NCI-H128 (cell line): ENCODE measurements at regions not wholly inside any gene's neighbourhood (a gene's known extent, or its start where the extent isn't known, plus 50 kb on each side); places are given as distances from the start of the nearest gene placed in this dataset.

Experiments used
- DNase-seq: peaks from one replicate; lab custom pipeline; 2025; ENCODE audit not compliant: unreplicated experiment; lab: John Stamatoyannopoulos, UW

DNA sequence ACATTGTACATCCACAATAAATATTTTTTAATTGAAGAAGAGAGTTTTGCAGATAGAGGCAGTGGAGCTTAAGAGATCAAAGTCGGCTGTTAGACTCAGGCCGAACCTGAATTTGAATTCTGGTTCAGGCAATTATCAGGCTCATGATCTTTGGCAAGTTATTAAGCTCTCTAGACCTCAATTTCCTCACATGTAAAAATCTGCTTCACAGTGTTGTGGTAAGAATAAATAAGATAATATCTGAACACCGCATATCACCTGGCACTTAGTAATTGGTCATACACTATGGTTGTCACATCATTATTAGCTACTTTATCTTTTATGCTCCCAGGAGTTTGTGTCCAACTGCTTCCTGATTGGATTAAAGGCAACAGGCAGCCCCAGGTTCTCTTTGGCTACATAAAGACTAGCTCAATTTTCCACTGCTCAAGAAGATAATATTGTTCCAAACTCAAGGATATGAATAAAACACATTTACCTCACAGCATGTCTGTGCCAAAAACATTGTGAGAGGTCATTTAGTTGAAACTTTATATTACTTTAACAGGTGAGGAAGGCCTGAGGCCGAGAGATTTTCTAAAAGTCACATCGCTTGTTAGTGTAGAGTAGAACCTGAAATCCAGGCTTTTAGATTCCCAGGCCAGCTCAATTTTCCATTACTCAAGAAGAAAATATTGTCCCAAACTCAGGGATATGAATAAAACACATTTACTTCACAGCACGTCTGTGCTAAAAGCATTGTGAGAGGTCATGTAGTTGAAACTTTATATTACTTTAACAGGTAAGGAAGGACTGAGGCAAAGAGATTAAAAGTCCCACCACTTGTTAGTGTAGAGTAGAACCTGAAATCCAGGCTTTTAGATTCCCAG is 289.2 kb upstream of the PTGER4 start:
- DNase-seq = no peak

DNA sequence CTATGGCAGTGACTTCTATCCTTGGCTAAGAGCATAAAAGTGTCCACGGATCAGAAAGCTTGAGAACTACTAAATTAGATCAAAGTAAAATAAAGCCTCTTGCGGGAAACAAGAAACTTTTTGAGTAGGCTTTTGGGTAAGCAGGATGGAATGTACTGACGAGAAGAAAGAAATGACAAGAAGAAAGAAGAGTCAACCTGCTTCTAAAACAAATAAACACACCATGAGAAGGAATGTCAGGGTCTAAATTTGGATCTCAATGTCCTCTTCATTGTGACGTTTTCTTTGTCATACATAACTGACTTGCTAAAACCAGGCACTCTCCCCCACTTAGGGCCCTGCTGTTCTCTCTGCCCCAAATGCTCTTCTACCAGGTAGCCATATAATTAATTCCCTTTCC is 290.1 kb upstream of the PTGER4 start:
- no peak for DNase-seq

DNA sequence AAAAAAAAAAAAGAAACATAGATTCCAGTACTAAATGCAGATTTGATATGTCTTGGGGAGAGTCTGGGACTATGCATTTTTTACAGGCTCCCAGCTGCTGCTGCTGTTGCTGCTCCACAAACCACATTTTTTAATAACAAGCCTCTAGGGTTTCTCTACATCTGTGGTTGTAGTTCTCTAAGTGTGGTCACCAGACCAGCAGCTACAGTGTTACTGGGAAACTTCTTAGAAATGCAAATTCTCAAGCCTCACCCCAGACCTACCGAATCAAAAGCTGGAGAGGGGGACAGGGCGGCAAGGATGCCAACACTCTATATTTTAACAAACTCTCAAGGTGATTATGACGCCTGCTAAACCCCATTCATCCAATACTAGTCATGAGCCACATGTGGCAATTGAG is 293.4 kb upstream of the PTGER4 start:
- no peak for DNase-seq

DNA sequence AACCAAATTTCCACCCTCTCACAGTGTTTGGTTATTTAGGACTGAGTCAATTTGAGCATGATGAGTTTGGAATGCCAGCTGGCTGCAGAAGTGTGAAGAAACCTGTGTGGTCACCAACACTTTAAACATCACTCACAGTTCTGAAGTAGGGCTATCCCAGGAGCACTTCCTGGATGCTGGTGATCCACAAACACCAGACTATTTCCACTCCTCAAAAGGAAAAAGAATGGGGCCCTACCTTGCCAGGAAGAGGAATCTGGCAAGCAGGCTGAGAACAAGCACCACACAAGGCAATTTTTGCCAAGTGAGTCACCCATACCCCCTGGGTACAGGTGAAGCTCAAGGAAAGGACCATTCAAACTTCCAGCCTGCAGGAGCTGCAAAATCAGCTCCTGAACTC is 294.2 kb upstream of the PTGER4 start:
- no peak for DNase-seq

DNA sequence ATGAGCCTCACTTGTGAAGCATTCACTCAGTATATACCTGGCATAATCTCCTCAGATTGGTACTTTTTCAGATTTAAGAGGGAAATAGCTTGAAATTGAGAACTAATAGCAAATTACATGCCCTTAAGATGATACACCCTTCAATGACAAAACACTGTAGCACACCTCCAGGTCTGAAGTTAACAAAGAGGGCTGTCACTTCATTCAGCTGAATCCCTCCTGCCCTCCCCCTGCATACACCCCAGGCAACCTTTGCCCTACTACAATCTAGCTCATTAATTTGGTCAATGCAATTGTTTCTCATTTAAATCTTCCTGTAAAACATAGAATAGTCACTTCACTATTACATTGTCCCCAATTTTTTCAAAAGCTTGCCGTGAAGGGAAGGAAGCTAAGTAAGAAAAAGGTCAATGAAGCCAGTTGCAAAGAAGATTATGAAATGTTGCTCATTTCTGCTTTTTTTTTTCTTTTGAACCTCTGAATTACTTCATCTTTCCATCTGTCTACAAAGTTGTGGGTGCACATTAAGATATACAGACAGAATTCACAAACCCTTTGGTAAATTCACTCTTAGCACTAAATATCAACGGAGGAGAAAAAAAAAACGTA is 294.8 kb upstream of the PTGER4 start:
- DNase-seq = no peak

DNA sequence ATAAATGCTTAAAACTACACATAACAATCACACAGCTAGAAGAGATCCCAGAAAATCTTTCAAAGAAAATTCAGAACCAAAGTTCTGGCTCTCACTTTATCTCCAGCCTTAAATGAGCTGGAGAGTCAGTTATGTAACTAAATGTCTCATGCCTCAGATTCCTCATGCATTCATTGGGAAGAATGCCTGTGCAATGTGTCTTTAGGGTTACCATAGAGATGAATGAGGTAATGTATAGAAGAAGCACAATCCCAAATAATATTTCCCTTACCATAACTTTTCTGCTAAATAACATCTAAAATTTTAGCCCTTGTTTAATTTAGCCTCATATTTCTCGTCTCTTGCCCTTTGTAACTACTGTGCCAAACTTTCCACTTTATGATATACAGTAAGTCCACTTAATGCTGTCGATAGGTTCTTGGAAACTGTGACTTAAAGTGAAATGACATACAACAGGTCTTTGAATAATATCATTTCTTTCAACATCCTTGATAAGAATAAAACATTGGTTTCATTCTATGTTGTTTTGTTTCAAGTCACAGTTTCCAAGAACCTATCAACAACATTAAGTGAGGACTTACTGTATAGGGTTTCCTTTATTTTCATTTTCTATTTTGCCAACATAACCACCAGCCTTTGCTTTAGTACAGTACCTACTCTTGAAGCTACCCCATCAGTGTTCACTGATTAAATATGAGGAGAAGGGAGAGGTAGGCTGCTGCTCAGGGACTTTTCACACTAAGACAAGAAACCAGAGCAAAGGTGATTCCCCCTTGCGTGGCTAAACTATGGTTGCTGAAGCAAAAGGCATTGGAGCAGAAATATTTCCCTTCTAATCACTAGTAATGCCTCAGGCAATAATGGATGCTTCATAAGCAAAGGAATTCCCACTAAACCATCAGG is 295.7 kb upstream of the PTGER4 start:
- DNase-seq = no peak

DNA sequence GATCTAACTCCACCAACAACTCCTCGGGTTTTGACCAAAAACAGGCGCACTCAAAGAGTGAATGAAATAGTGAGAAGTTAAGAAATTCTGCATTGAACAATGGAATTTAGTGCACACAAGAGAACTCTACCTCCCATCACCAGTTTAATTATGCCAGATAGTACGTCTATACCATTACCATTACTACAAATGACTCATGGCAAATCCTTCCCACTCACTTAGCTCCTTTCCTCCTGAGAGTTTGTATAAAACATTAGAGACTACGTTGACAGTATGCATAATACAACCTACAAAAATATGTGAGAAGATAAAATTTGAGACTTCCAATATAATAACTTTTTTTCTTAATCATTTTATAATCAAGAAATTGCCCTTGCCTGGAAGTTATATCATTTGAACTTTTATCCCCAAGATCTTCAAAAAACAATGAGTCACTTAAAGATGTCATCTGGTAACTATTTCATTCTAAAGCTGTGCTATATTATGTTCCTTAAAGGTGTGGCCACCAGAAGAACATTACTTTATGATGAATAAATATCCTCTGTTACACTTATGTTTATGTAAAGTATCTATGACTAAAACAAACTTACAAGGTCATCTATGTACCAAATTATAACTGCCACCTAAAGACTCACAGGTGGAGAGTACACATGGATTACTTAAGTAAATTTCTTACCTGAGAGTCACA is 297.9 kb upstream of the PTGER4 start:
- no peak for DNase-seq

DNA sequence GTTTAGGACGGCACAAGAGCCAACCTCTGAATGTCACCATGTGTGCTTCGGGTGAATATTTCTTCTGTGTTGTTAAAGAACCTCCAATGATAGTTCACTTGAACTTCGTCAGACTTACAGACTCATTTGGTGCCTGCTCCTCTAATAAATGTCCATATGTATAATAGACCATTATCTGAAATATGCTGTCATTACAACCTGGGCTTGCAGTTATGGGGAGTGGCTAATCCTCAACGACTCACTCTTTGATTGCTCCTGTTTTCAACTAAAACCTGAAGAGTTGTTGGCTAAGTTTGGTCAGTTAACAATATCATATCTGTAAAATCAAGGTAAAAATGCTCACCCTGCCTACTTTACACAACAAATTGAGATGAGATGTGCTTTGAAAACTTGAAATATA is 298.7 kb upstream of the PTGER4 start:
- no peak for DNase-seq

DNA sequence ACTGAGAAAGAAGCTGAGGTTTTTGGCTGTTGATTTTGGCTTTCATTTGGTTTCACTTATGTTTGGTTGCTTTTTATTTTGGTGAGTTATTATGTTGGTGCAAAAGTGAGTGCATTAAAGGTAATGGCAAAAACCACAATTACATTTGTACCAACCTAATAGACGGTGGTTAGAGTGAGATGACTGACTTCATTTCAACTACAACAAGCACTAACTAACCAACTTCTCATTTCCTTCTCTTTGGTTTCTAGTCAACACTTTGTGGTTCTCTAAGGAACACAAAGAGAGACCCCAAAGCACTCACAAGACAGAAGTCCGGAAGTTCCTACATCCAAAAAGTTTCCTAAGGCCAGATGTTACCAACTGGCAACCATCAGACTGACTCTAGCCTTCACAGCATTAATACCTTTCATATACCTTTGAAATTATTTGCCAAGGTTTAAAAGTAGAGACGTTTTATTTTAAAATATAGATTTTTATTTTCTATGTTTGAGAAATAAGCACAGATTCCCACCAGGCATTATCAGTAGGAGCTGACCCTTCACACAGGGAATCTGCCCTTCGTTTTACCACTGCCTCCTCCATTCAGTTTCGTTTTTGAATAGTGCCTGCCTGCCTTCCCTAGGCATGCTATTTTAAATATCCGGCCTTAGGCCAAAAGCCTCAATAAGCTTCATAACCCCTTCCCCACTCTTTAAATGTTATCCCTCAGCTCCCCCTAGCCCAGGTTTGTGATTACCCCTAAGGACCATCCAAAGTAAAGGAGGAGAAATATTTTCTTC is 301.1 kb upstream of the PTGER4 start:
- DNase-seq = no peak

DNA sequence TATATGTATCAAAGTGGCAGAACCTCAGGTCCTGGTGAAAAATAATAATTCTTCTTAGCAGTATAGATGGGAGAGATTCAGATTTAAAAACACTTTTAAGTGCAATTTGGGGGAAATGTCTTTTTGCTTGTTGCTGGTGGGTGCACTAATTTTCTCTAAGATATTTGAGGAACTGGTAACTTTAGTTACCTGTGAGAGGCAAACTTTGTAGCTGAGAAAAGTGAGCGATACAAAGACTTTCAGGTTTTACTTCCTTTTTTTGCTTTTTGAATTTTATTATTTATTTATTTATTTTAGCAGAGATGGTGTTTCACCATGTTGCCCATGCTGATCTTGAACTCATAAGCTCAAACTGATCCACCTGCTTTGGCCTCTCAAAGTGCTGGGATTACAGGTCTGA is 303.1 kb upstream of the PTGER4 start:
- no peak for DNase-seq

DNA sequence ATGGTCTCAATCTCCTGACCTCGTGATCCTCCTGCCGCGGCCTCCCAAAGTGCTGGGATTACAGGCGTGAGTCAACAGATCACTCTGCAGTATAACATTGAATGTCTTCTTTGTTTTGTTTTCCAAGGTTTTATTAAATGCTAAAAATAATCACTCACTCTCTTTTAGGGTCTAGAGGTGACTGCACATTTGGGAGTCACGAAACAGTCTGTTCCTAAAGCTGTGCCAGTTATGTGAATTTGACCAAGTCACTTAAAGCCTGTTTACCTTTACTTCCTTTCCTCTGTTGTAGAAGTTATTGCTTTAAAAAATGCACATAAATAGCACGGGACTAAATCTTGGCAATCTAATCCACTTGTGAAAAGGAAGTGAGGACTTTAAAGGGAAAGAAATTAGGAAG is 304.9 kb upstream of the PTGER4 start:
- DNase-seq = no peak

DNA sequence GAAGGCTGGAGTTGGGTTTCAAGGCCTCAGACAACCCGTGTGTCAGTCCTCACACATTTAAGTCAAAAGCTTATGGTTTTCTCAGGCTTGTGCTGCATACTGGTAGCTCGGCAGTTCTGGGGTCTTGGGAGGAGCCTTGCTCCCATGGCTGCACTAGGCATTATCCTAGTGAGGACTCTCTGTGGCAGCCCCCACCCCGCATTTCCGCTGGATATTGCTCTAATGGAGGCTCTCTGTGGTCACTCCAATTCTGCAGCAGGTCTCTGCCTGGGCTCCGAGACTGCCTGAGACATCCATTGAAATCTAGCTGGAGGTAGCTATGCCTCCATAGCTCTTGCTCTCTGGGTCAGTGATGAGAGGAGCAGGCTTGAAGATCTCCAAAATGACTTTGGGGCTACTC is 311.5 kb upstream of the PTGER4 start:
- no peak for DNase-seq

DNA sequence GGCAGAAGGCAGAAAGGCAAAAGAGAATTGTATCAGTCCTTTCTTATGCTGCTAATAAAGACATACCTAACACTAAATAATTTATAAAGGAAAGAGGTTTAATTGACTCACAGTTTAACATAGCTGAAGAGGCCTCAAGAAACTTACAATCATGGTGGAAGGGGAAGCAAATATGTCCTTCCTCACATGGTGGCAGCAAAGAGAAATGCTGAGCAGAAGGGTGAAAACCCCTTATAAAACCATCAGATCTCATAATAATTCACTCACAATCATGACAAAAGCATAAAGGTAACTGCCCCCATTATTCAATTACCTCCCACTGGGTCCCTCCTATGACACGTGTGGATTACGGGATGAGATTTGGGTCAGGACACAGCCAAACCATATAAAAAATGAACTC is 312.5 kb upstream of the PTGER4 start:
- no peak for DNase-seq

DNA sequence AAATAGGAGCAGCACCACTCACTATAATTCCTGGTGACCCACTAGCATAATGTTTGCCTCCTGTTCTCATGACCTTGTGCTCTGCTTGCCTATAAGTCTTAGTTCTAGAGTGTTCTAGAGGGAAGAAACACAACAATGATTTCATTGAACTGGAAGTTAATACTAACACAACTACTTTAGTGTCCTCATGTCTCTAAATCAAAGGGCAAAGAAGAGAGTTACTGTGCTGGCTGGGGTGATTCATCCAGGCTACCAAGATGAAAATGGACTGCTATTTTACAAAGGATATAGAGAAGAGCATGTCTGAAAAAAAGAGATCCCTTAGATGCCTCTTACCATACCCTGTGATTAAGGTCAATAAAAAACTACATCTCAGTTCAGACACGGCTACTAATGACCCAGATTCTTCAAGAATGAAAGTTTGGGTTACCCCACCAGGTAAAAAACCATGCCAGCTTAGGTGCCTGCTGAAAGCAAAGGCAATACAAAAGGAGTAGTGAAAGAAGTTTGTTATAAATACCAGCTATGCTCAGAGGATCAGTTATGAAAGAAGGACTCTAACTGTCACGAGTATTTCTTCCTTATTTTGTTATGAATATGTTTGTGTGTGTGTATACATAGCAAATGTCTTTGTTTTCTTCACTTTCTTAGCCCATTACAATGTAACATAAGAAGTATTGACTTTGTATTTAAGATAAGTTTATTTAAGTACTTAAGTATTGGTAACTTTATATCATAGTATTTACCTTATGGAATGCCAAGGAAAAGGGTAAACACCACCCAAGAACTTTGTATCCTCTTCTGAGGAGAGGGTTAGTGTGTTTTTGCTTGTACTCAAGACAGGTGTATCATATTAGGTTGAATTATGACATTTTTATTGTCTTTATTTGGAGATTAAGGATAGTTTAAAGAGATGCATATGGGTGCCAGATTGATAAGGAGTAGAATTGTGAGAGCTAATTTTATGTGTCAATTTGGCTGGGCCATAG is 314.1 kb upstream of the PTGER4 start:
- DNase-seq = no peak

DNA sequence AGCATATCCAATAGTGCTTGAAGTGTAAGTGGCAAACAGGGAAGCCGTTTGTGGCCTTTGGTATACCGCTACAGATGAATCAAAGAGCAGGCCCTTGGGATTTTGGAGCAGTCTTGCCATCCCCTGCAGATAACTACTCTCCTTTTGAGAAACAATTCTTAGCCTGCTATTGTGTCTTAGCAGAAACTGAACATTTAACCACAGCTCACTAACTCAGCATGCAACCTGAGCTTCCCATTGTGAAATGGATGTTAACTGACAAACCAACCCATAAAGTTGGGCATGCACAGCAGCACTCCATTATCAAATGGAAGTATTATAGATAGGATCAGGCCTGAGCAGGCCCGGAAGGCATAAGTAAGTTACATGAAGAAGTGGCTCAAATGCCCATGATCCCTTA is 315.3 kb upstream of the PTGER4 start:
- DNase-seq = no peak

DNA sequence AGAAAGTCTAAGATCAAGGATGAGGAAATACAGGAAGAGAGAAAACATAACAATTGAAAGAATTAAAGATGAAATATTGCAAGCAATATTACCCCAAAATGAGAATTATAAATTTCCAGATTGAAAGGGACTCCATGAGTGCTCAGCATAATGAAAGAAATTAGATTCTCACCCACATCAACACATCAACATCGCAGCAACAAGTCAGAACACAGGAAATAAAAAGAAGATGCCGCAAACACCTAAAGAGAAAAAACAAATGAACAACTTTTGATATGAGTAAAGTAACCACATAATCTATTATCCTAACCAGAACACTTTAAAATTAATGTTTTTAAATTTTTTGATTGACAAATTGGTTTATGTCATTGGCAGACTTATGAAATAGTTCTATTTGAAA is 318.3 kb upstream of the PTGER4 start:
- DNase-seq = no peak

DNA sequence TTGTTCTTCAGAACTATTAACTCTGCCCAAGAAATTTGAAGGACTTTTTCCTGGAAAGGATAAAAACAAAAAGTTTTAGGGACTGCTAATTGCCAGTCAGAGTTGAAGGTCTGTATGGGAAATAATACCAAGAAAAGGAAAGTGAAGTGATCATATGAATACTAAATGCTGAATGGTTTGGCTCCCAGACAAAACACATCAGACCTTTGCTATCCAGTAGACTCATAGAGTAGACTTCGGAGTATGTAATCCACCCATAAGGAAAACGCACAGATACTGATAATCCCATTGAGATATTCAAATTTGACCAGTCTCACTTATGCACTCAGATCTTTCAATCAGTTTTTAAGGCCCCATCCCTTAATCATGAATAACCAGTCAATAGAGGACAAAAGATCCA is 319.0 kb upstream of the PTGER4 start:
- no peak for DNase-seq

DNA sequence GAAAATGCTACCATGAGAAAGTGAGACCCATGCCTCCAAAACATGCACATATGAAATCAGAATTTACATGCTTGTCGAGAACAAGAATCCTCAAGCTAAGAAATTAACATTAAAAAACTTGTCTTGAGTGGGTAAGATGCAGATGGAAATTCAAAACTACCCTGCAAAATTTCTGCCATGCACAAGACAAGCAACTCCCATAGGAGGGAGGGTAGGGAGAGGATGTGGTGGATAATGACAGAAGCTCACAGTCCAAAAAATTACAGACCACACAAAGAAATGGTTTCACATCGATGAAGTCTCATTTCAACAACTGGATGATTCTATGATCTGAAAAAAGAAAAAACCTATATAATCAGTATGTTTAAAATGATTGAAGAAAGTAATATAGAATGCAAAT is 319.9 kb upstream of the PTGER4 start:
- DNase-seq = no peak

DNA sequence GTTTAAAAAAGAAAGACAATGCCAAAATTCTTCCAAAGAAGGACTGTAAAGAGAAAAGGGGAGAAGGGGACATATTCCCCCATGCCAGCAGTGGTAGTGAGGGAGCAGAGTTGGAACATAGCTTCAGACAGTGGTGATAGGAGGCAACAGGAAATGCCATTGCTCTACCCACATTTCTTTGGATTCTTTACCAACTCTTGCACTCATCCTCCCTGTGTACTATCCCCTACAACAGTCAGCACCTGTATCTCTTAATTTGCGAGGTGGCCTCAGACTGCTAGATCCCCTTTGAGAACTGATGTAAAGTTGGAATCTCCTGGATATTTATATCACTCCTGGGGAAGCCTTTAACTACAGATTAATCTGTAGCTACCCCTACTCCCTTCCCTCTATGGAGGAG is 320.6 kb upstream of the PTGER4 start:
- DNase-seq = no peak
